SKM-1 treated with dmso at 0.1 percent for 144 hours (cell line): ENCODE measurements at regions not wholly inside any gene's neighbourhood (a gene's known extent, or its start where the extent isn't known, plus 50 kb on each side); places are given as distances from the start of the nearest gene placed in this dataset.
A peak's percentile ranks its signal among the peaks of the same experiment; 100 is the strongest.

Experiments used
- DNase-seq: peaks from one replicate; lab custom pipeline; 2025; ENCODE audit not compliant: unreplicated experiment; lab: John Stamatoyannopoulos, UW

GRCh38 chr2:82857967-82858366 lies 1601.1 kb downstream of the SUCLG1 start:
- no peak for DNase-seq

- DNase-seq = no peak
Measured at GRCh38 chr2:82853299-82853698, 1605.8 kb downstream of the SUCLG1 start.

GRCh38 chr2:82852787-82853186 lies 1606.3 kb downstream of the SUCLG1 start:
- no peak for DNase-seq

- no peak for DNase-seq
Measured at GRCh38 chr2:82848285-82848684, 1610.8 kb downstream of the SUCLG1 start.

GRCh38 chr2:82839036-82839435 lies 1620.0 kb downstream of the SUCLG1 start:
- no peak for DNase-seq

GRCh38 chr2:82837588-82838304 lies 1621.3 kb downstream of the SUCLG1 start:
- peak; percentile 99 for DNase-seq

- DNase-seq = no peak
Measured at GRCh38 chr2:82834893-82835292, 1624.2 kb downstream of the SUCLG1 start.

GRCh38 chr2:82827426-82827825 lies 1631.7 kb downstream of the SUCLG1 start:
- DNase-seq = no peak

GRCh38 chr2:82826437-82826836 lies 1632.6 kb downstream of the SUCLG1 start:
- DNase-seq = no peak

GRCh38 chr2:82825410-82826090 lies 1633.5 kb downstream of the SUCLG1 start:
- DNase-seq = no peak

GRCh38 chr2:82823892-82824291 lies 1635.2 kb downstream of the SUCLG1 start:
- no peak for DNase-seq

GRCh38 chr2:82819951-82820350 lies 1639.1 kb downstream of the SUCLG1 start:
- DNase-seq = no peak

- no peak for DNase-seq
Measured at GRCh38 chr2:82814146-82814545, 1644.9 kb downstream of the SUCLG1 start.

- DNase-seq = no peak
Measured at GRCh38 chr2:82811946-82812345, 1647.1 kb downstream of the SUCLG1 start.

GRCh38 chr2:82803307-82803706 lies 1655.8 kb downstream of the SUCLG1 start:
- DNase-seq = no peak

GRCh38 chr2:82797469-82797868 lies 1661.6 kb downstream of the SUCLG1 start:
- DNase-seq = no peak

- DNase-seq = no peak
Measured at GRCh38 chr2:82796132-82796531, 1662.9 kb downstream of the SUCLG1 start.

GRCh38 chr2:82795446-82795845 lies 1663.6 kb downstream of the SUCLG1 start:
- DNase-seq = no peak

- DNase-seq = no peak
Measured at GRCh38 chr2:82793711-82794435, 1665.2 kb downstream of the SUCLG1 start.

- DNase-seq = no peak
Measured at GRCh38 chr2:82792316-82792715, 1666.8 kb downstream of the SUCLG1 start.

GRCh38 chr2:82790206-82791021 lies 1668.7 kb downstream of the SUCLG1 start:
- no peak for DNase-seq
